ENCODE measurements at regions not wholly inside any gene's neighbourhood (a gene's known extent, or its start where the extent isn't known, plus 50 kb on each side); places are given as distances from the start of the nearest gene placed in this dataset.

DNA sequence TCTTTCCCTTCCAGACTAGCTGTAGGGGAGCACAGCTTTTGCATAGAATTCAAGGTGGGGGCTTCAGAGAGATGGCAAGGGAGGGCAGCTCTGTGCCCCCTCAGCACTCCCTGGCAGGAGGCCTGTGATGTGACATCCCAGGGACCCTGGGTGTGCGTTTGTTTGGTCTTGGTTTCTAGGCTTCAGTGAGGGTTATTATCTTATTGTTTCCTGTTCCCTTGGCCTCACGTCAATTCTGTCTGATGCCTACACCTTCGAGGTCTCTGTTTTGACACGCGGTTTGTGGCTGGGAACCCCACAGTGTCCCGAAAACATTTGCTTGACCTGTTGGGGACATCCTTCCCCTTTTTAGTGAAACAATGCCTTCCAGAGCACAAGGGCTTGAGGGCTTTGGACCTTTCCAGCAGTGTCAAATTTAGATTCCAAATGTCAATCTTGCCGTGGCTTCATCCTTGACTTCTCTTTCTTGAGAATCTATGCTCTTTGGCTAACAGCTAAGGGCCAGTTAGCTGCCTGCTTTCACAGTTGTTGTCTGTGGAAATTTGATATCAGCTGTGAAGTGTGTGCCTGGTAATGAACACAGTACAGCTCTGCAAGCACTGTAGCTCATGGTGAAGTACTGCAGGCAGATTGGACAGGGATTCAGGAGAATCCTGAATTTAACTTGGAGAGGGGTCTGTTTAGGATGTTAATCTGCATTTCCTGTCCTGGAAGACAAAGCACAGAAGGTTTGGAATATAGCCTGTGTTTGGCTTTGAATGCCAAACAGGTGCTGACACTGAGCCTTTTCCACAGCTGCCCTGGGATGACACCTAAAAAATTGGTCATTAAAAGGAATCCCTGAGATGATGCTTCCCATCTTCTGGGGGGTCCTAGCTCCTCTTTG is 108.2 kb upstream of the CXCR4 start:
- TF ChIP-seq EZH2phosphoT487 (IDR thresholded peaks at IDR 0.05; ENCODE audit: borderline replicate concordance, low read depth), result no peak
- TF ChIP-seq, protein P1, sequence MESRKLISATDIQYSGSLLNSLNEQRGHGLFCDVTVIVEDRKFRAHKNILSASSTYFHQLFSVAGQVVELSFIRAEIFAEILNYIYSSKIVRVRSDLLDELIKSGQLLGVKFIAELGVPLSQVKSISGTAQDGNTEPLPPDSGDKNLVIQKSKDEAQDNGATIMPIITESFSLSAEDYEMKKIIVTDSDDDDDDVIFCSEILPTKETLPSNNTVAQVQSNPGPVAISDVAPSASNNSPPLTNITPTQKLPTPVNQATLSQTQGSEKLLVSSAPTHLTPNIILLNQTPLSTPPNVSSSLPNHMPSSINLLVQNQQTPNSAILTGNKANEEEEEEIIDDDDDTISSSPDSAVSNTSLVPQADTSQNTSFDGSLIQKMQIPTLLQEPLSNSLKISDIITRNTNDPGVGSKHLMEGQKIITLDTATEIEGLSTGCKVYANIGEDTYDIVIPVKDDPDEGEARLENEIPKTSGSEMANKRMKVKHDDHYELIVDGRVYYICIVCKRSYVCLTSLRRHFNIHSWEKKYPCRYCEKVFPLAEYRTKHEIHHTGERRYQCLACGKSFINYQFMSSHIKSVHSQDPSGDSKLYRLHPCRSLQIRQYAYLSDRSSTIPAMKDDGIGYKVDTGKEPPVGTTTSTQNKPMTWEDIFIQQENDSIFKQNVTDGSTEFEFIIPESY (IDR thresholded peaks at IDR 0.05; ENCODE audit: borderline replicate concordance, low read depth), result no peak
